HCT116 (cell line): ENCODE measurements at regions not wholly inside any gene's neighbourhood (a gene's known extent, or its start where the extent isn't known, plus 50 kb on each side); places are given as distances from the start of the nearest gene placed in this dataset.

Source experiments
- ATAC-seq: fragments of 200-7000 bp; cut with Tn5 transposase; 2 replicates; pipeline ENCODE4 v1.9.1; 2020; ENCODE audit warnings: mild to moderate bottlenecking, moderate library complexity
- BruUV-seq: library from RNA; stranded (reverse); fragments of 400-500 nt; replicated peaks from 2 replicates; lab custom pipeline; 2021; lab: Mats Ljungman, UMichigan
- CTCF ChIA-PET: fragments of 300-600 bp; sonication (Branson Sonifier 250); formaldehyde crosslinking; loops from one replicate; lab custom pipeline; 2021; ENCODE audit warnings: antibody characterized with exemption; lab: Charles Lee
- POLR2A ChIA-PET: fragments of 300-600, 350-600 bp; sonication (Branson Sonifier 250); formaldehyde crosslinking; loops from one replicate; lab custom pipeline; 2021; ENCODE audit warnings: antibody characterized with exemption; lab: Charles Lee
- RAD21 ChIA-PET, 2 experiments: fragments of 300-600 bp; sonication (Branson Sonifier 250); formaldehyde crosslinking; loops; one replicate each; lab custom pipeline; 2023; ENCODE audit warnings: low total read pairs in 2 of 2; ENCODE audit not compliant: uncharacterized antibody in 2 of 2, unreplicated experiment in 2 of 2, low non-redundant PET in 1 of 2; lab: Charles Lee
- DNase-seq: peaks from one replicate; pipeline ENCODE4 v3.0.0-alpha.2; 2010; ENCODE audit warnings: low read depth, low spot score
- H2AFZ ChIP-seq: fragments of 200-600 bp; shearing (Covaris generic), sonication (generic); 2 replicates; pipeline ENCODE4 v1.6.1; 2017; ENCODE audit warnings: low read depth, mixed run types, mixed read lengths, antibody characterized with exemption, low read length; ENCODE audit not compliant: poor library complexity, severe bottlenecking
- H3K27ac ChIP-seq: 2 replicates; pipeline ENCODE4 v1.5.1; 2012; ENCODE audit warnings: low read depth, low read length
- H3K27me3 ChIP-seq: fragments of 200-600 bp; sonication (generic); 2 replicates; pipeline ENCODE4 v1.6.1; 2016; ENCODE audit warnings: mixed run types, low read length, mixed read lengths; ENCODE audit not compliant: insufficient read depth
- H3K36me3 ChIP-seq, 2 experiments: fragments of 200-500 bp in 1 of 2; fragments of 200-600 bp in 1 of 2; sonication (Bioruptor generic) in 1 of 2; sonication (generic) in 1 of 2; 2 replicates each; pipeline versions ENCODE4 v1.5.1 to v1.6.1; 2014 to 2016; ENCODE audit warnings: low read length in 2 of 2, inconsistent platforms in 1 of 2, mixed read lengths in 1 of 2, mixed run types in 1 of 2; ENCODE audit not compliant: insufficient read depth in 2 of 2, control insufficient read depth in 1 of 2
- H3K4me1 ChIP-seq, 2 experiments: fragments of 200-600 bp in 1 of 2; sonication (generic) in 1 of 2; 2 replicates each; pipeline versions ENCODE4 v1.5.1 to v1.6.1; 2012 to 2017; ENCODE audit warnings: low read length in 2 of 2, inconsistent platforms in 1 of 2, mild to moderate bottlenecking in 1 of 2, mixed read lengths in 1 of 2, mixed run types in 1 of 2, moderate library complexity in 1 of 2; ENCODE audit not compliant: insufficient read depth in 2 of 2, control insufficient read depth in 1 of 2
- H3K4me2 ChIP-seq: fragments of 200-600 bp; sonication (generic); 2 replicates; pipeline ENCODE4 v1.6.1; 2017; ENCODE audit warnings: mixed run types, low read length, mixed read lengths
- H3K4me3 ChIP-seq, 2 experiments: fragments of 200-600 bp in 1 of 2; sonication (generic) in 1 of 2; replicated peaks in 1 of 2; 2 replicates each; pipeline ENCODE4 v1.5.1; 2011 to 2016; ENCODE audit warnings: low read length in 2 of 2, control low read depth in 1 of 2, low read depth in 1 of 2, mild to moderate bottlenecking in 1 of 2, mixed read lengths in 1 of 2, mixed run types in 1 of 2
- H3K79me2 ChIP-seq: fragments of 200-600 bp; sonication (generic); 2 replicates; pipeline ENCODE4 v1.6.1; 2017; ENCODE audit warnings: mild to moderate bottlenecking, mixed run types, low read length, moderate library complexity, mixed read lengths; ENCODE audit not compliant: insufficient read depth
- H3K9ac ChIP-seq: fragments of 200-600 bp; sonication (generic); 2 replicates; pipeline ENCODE4 v1.6.1; 2016; ENCODE audit warnings: low read length, mixed read lengths
- H3K9me2 ChIP-seq: fragments of 200-600 bp; sonication (generic), shearing (Covaris generic); 2 replicates; pipeline ENCODE4 v1.6.1; 2017; ENCODE audit warnings: mixed run types, mild to moderate bottlenecking, moderate library complexity; ENCODE audit not compliant: insufficient read depth
- H3K9me3 ChIP-seq, 2 experiments: fragments of 200-500 bp in 1 of 2; fragments of 200-600 bp in 1 of 2; sonication (Bioruptor generic) in 1 of 2; sonication (generic) in 1 of 2; 2 replicates each; pipeline ENCODE4 v1.6.1; 2014 to 2017; ENCODE audit warnings: low read length in 2 of 2, mixed read lengths in 2 of 2, inconsistent platforms in 1 of 2, low read depth in 1 of 2, mild to moderate bottlenecking in 1 of 2, mixed run types in 1 of 2, moderate library complexity in 1 of 2; ENCODE audit not compliant: control insufficient read depth in 1 of 2, insufficient read depth in 1 of 2
- H4K20me1 ChIP-seq: fragments of 200-600 bp; sonication (generic), shearing (Covaris generic); 2 replicates; pipeline ENCODE4 v1.6.1; 2017; ENCODE audit warnings: mixed run types, mild to moderate bottlenecking, moderate library complexity; ENCODE audit not compliant: insufficient read depth
- ATF3 ChIP-seq: IDR thresholded peaks from 2 replicates; pipeline ENCODE4 v1.6.1; 2012
- CBX3 ChIP-seq: IDR thresholded peaks from 2 replicates; pipeline ENCODE4 v1.6.1; 2012; ENCODE audit warnings: low read depth
- CEBPB ChIP-seq: IDR thresholded peaks from 2 replicates; pipeline ENCODE4 v1.6.1; 2012; ENCODE audit warnings: low read depth
- CTCF ChIP-seq, 3 experiments: fragments of 200-600 bp in 1 of 3; sonication (generic) in 1 of 3; IDR thresholded peaks in 2 of 3; conservative IDR thresholded peaks in 1 of 3; 2 replicates each; pipeline ENCODE4 v1.5.1; 2012 to 2017; ENCODE audit warnings: low read depth in 2 of 3, low read length in 2 of 3, antibody characterized with exemption in 1 of 3, borderline replicate concordance in 1 of 3, control low read depth in 1 of 3, mild to moderate bottlenecking in 1 of 3, mixed read lengths in 1 of 3, mixed run types in 1 of 3, moderate library complexity in 1 of 3; ENCODE audit not compliant: insufficient read depth in 1 of 3
- EGR1 ChIP-seq: IDR thresholded peaks from 2 replicates; pipeline ENCODE4 v1.6.1; 2012; ENCODE audit warnings: low read depth
- EZH2 ChIP-seq: fragments of 200-600 bp; sonication (generic); IDR thresholded peaks from 2 replicates; pipeline ENCODE4 v1.6.1; 2017; ENCODE audit warnings: antibody characterized with exemption, mixed run types
- EZH2phosphoT487 ChIP-seq: fragments of 200-600 bp; IDR thresholded peaks from 2 replicates; pipeline ENCODE4 v1.6.1; 2018; ENCODE audit warnings: antibody characterized with exemption, borderline replicate concordance
- FOSL1 ChIP-seq: IDR thresholded peaks from 2 replicates; pipeline ENCODE4 v1.6.1; 2012; ENCODE audit warnings: low read depth
- JUND ChIP-seq: IDR thresholded peaks from 2 replicates; pipeline ENCODE4 v1.6.1; 2012
- MAX ChIP-seq: IDR thresholded peaks from 2 replicates; pipeline ENCODE4 v1.6.1; 2012
- POLR2AphosphoS5 ChIP-seq: IDR thresholded peaks from 2 replicates; pipeline ENCODE4 v1.6.1; 2011; ENCODE audit warnings: mild to moderate bottlenecking, low read depth, low read length, moderate library complexity
- RAD21 ChIP-seq: IDR thresholded peaks from 2 replicates; pipeline ENCODE4 v1.6.1; 2012; ENCODE audit warnings: low read depth, mild to moderate bottlenecking
- REST ChIP-seq: IDR thresholded peaks from 2 replicates; pipeline ENCODE4 v1.6.1; 2012; ENCODE audit warnings: low read depth
- SP1 ChIP-seq: IDR thresholded peaks from 2 replicates; pipeline ENCODE4 v1.6.1; 2012; ENCODE audit warnings: low read depth
- SRF ChIP-seq: IDR thresholded peaks from 2 replicates; pipeline ENCODE4 v1.6.1; 2012; ENCODE audit warnings: low read depth
- YY1 ChIP-seq: IDR thresholded peaks from 2 replicates; pipeline ENCODE4 v1.6.1; 2011; ENCODE audit warnings: low read length, low read depth, moderate library complexity, mild to moderate bottlenecking; ENCODE audit not compliant: insufficient replicate concordance; ENCODE audit errors: extremely low read depth
- ZBTB33 ChIP-seq: IDR thresholded peaks from 2 replicates; pipeline ENCODE4 v1.6.1; 2011; ENCODE audit warnings: mild to moderate bottlenecking, low read length, moderate library complexity; ENCODE audit not compliant: insufficient replicate concordance; ENCODE audit errors: extremely low read depth
- ZFX ChIP-seq: fragments of 450-650 bp; IDR thresholded peaks from 2 replicates; pipeline ENCODE4 v1.6.1; 2017
- ZNF274 ChIP-seq: fragments of 200-500 bp; sonication (Bioruptor generic); IDR thresholded peaks from 2 replicates; pipeline ENCODE4 v1.6.1; 2014; ENCODE audit warnings: mild to moderate bottlenecking, low read depth, low read length, inconsistent platforms
- intact Hi-C: fragments of 100-400 bp; cut with micrococcal nuclease; formaldehyde crosslinking; loops from 2 replicates; pipeline ENCODE4 v1.10.0; 2022

GRCh38 chr4:111441687-111442086, 703.6 kb upstream of the FAM241A start:
- Histone ChIP-seq H3K9me3 (no peaks in the 10 kb centered on the region), H3K9me2 (no peaks in the 10 kb centered on the region; the same call in 1 of the 2 replicates), H3K27me3 (no peaks in the 10 kb centered on the region), H3K4me3 (no peak overlapping the region), H3K79me2 (no peaks in the 10 kb centered on the region), H3K27ac (no peak overlapping the region), H3K4me2 (no peak overlapping the region), H3K36me3 (no peaks in the 10 kb centered on the region), H3K9ac (no peak overlapping the region)
- ChIA-PET CTCF (no interaction called here), POLR2A (no interaction called here)
- DNase-seq (no peak), ATAC-seq (no peak)
- BruUV-seq: no TSS peak
- intact Hi-C loops: no loop called here
- TF ChIP-seq RAD21: no peak
- no peak for TF ChIP-seq SP1
- no peak for TF ChIP-seq CTCF (IDR thresholded peaks at IDR 0.05 in 2 of 3, conservative IDR thresholded peaks at IDR 0.05 in 1 of 3; ENCODE audit: borderline replicate concordance in 1 of 3, insufficient read depth in 1 of 3, low read depth in 2 of 3, low read length in 2 of 3)
- no peak for TF ChIP-seq JUND
- TF ChIP-seq POLR2AphosphoS5: no peak
- no peak for TF ChIP-seq ATF3
- TF ChIP-seq ZFX: no peak
- TF ChIP-seq FOSL1: no peak
- TF ChIP-seq MAX: no peak
- no peak for TF ChIP-seq SRF
- TF ChIP-seq CBX3: no peak
- no peak for TF ChIP-seq ZBTB33
- no peak for TF ChIP-seq EGR1
- TF ChIP-seq CEBPB: no peak
- no peak for TF ChIP-seq ZNF274
- no peak for TF ChIP-seq REST
- no peak for TF ChIP-seq YY1
- TF ChIP-seq EZH2phosphoT487: no peak
- no peak for TF ChIP-seq EZH2
- TF ChIP-seq, all 23 proteins: peak for 0
- Histone ChIP-seq H2AFZ (no peak overlapping the region), H3K4me1 (no peaks in the 10 kb centered on the region), H4K20me1 (no peaks in the 10 kb centered on the region)
- RAD21 ChIA-PET: no interaction called here
